ENCODE measurements at regions not wholly inside any gene's neighbourhood (a gene's known extent, or its start where the extent isn't known, plus 50 kb on each side); places are given as distances from the start of the nearest gene placed in this dataset.

DNA sequence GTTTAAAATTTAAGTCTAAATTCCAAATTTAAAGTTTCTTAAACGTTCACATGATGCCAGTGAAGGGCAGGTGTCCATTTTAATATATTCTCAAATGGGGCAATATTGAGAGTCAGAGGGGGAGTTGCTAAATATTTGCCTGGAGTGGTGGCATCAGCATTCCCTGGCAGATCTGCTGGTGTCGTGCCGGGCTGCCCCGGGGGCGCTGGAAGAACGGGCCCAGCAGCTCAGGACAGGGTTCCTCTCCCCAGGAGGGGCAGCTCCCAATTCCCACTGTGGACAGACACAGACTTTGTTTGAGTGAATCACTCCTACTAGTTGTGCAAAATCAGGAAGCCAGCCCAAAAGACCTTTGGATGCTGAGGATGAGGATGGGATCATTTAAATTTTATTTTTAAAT, 468.7 kb upstream of the B3GAT1 start:
- Histone ChIP-seq H3K14ac (ENCODE audit: insufficient read depth, low read length) (no peak overlapping the region), H3K18ac (ENCODE audit: insufficient read length, low read depth, low read length) (no peak overlapping the region), H3K27me3 (ENCODE audit: insufficient read depth, low read length) (no peaks in the 10 kb centered on the region), H4K91ac (ENCODE audit: insufficient read length, low read depth, low read length) (no peak overlapping the region), H3K23me2 (ENCODE audit: insufficient read length, low read depth, low read length, poor library complexity, severe bottlenecking) (no peaks in the 10 kb centered on the region), H3K56ac (ENCODE audit: insufficient read length, low read depth, low read length) (no peak overlapping the region), H3K79me2 (ENCODE audit: insufficient read depth, low read length) (no peaks in the 10 kb centered on the region), H3K9ac (ENCODE audit: extremely low read depth, insufficient read length, low read length) (no peak overlapping the region), H2BK120ac (ENCODE audit: low read depth, low read length, poor library complexity, severe bottlenecking) (no peak overlapping the region), H3K9me3 (ENCODE audit: control insufficient read depth, low read depth, low read length) (no peaks in the 10 kb centered on the region), H3T11ph (ENCODE audit: low read length) (no peak overlapping the region), H2BK20ac (ENCODE audit: low read depth, low read length, poor library complexity, severe bottlenecking) (no peak overlapping the region), H3K23ac (ENCODE audit: insufficient read length, low read depth, low read length) (no peak overlapping the region), H2BK5ac (ENCODE audit: insufficient read length, low read length) (no peak overlapping the region), H3K79me1 (ENCODE audit: insufficient read depth, low read depth, low read length, poor library complexity, severe bottlenecking) (no peaks in the 10 kb centered on the region), H3K4ac (ENCODE audit: low read depth, low read length) (no peak overlapping the region), H2AFZ (ENCODE audit: low read length) (no peak overlapping the region), H4K8ac (replicated peaks; ENCODE audit: insufficient read length, low read depth, low read length) (no peak overlapping the region), H2AK5ac (ENCODE audit: insufficient read length, low read length) (no peak overlapping the region), H2BK15ac (ENCODE audit: low read depth, low read length) (no peak overlapping the region), H3K27ac (ENCODE audit: insufficient read length, low read depth, low read length) (no peak overlapping the region), H3K4me2 (ENCODE audit: insufficient read depth, insufficient read length, low read length) (no peak overlapping the region), H4K20me1 (ENCODE audit: control insufficient read depth, insufficient read depth, insufficient read length) (no peaks in the 10 kb centered on the region), H2BK12ac (ENCODE audit: insufficient read length, low read depth, low read length) (no peak overlapping the region), H3K4me1 (ENCODE audit: insufficient read depth, low read length) (no peaks in the 10 kb centered on the region), H4K5ac (ENCODE audit: insufficient read length, low read depth, low read length) (no peak overlapping the region)
- no CpG with 5 or more reads among the region's 6 CpGs for WGBS (ENCODE audit: extremely low coverage, insufficient read length, low lambda C conversion rate)
- Mint-ChIP-seq H3K4me1 (peaks cover 10 to 11% of the 10 kb centered on the region in 2 experiments), H3K9me3 (peaks cover 0 to 2% of the 10 kb centered on the region in 2 experiments; a peak in 1 of 5 replicates), H3K27me3 (ENCODE audit: low read depth) (peaks cover 1% of the 10 kb centered on the region), H3K36me3 (ENCODE audit: insufficient read depth in 1 of 3, low read depth in 3 of 3) (no peaks in the 10 kb centered on the region), H3K4me3 (no peak overlapping the region), H3K27ac (no peak overlapping the region)
- TF ChIP-seq, protein P1, sequence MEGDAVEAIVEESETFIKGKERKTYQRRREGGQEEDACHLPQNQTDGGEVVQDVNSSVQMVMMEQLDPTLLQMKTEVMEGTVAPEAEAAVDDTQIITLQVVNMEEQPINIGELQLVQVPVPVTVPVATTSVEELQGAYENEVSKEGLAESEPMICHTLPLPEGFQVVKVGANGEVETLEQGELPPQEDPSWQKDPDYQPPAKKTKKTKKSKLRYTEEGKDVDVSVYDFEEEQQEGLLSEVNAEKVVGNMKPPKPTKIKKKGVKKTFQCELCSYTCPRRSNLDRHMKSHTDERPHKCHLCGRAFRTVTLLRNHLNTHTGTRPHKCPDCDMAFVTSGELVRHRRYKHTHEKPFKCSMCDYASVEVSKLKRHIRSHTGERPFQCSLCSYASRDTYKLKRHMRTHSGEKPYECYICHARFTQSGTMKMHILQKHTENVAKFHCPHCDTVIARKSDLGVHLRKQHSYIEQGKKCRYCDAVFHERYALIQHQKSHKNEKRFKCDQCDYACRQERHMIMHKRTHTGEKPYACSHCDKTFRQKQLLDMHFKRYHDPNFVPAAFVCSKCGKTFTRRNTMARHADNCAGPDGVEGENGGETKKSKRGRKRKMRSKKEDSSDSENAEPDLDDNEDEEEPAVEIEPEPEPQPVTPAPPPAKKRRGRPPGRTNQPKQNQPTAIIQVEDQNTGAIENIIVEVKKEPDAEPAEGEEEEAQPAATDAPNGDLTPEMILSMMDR (conservative IDR thresholded peaks at IDR 0.05) = no peak
- DNase-seq = no peak
